ENCODE measurements at regions not wholly inside any gene's neighbourhood (a gene's known extent, or its start where the extent isn't known, plus 50 kb on each side); places are given as distances from the start of the nearest gene placed in this dataset.

DNA sequence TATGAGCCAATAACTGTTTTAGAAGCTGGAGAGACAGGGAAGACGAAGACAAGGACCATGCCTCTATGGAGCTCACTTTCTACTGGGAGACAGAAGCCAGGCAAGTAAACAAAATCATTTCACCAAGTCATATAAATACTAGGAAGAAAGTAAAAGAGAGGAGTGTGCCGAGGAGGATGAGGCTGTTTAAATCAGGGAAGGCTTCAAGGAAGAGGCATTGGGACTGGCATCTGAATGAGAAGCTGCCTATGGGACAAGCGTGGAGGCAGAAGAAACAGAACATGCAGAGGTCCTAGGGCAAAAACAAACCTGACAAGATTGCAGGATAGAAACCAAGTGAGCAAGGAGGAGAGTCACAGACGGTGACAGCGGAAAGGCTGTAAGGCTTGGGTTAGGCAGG lies 68.1 kb upstream of the CPLX2 start:
- Histone ChIP-seq H3K4me3 (ENCODE audit: control insufficient read depth in 2 of 3, extremely low read depth in 1 of 3, insufficient read depth in 2 of 3, low read depth in 1 of 3, low read length in 3 of 3) (no peak overlapping the region), H3K9ac (ENCODE audit: control insufficient read depth, extremely low read depth, insufficient read depth, low read length) (no peak overlapping the region), H3K27me3 (ENCODE audit: control insufficient read depth, extremely low read depth, insufficient read depth, low read length) (peaks cover 4% of the 10 kb centered on the region), H3K4me2 (ENCODE audit: control insufficient read depth, extremely low read depth, insufficient read depth, low read depth, low read length) (no peak overlapping the region), H3K9me3 (ENCODE audit: control insufficient read depth, low read depth, low read length) (no peaks in the 10 kb centered on the region), H2AFZ (ENCODE audit: control insufficient read depth, low read length) (no peak overlapping the region), H3K79me2 (ENCODE audit: control insufficient read depth, insufficient read depth, low read length) (no peaks in the 10 kb centered on the region), H3K4me1 (ENCODE audit: control insufficient read depth, extremely low read depth, insufficient read depth, low read length) (peaks cover 10% of the 10 kb centered on the region), H3K27ac (ENCODE audit: control insufficient read depth, insufficient read depth, low read length) (no peak overlapping the region), H3K36me3 (ENCODE audit: control insufficient read depth in 2 of 2, extremely low read depth in 1 of 2, insufficient read depth in 2 of 2, low read length in 2 of 2) (no peaks in the 10 kb centered on the region), H4K20me1 (ENCODE audit: control insufficient read depth, extremely low read depth, insufficient read depth, low read length) (no peaks in the 10 kb centered on the region), H3K9me1 (ENCODE audit: control insufficient read depth, extremely low read depth, insufficient read depth, low read length) (no peaks in the 10 kb centered on the region)
- FAIRE-seq: no peak
- no peak for DNase-seq (ENCODE audit: low read depth, low spot score)
- dilution Hi-C loops (cut with MboI; ENCODE audit: extremely low pct_ligation_motif_present, low sequenced_read_pairs): no loop called here
- TF ChIP-seq EZH2 (IDR thresholded peaks at IDR 0.05; ENCODE audit: low read length): no peak
- TF ChIP-seq, protein P1, sequence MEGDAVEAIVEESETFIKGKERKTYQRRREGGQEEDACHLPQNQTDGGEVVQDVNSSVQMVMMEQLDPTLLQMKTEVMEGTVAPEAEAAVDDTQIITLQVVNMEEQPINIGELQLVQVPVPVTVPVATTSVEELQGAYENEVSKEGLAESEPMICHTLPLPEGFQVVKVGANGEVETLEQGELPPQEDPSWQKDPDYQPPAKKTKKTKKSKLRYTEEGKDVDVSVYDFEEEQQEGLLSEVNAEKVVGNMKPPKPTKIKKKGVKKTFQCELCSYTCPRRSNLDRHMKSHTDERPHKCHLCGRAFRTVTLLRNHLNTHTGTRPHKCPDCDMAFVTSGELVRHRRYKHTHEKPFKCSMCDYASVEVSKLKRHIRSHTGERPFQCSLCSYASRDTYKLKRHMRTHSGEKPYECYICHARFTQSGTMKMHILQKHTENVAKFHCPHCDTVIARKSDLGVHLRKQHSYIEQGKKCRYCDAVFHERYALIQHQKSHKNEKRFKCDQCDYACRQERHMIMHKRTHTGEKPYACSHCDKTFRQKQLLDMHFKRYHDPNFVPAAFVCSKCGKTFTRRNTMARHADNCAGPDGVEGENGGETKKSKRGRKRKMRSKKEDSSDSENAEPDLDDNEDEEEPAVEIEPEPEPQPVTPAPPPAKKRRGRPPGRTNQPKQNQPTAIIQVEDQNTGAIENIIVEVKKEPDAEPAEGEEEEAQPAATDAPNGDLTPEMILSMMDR (optimal IDR thresholded peaks at IDR 0.05 in 1 of 3, IDR thresholded peaks at IDR 0.05 in 1 of 3, conservative IDR thresholded peaks at IDR 0.05 in 1 of 3; ENCODE audit: extremely low read depth in 1 of 3, insufficient read depth in 2 of 3, low read length in 3 of 3): no peak

DNA sequence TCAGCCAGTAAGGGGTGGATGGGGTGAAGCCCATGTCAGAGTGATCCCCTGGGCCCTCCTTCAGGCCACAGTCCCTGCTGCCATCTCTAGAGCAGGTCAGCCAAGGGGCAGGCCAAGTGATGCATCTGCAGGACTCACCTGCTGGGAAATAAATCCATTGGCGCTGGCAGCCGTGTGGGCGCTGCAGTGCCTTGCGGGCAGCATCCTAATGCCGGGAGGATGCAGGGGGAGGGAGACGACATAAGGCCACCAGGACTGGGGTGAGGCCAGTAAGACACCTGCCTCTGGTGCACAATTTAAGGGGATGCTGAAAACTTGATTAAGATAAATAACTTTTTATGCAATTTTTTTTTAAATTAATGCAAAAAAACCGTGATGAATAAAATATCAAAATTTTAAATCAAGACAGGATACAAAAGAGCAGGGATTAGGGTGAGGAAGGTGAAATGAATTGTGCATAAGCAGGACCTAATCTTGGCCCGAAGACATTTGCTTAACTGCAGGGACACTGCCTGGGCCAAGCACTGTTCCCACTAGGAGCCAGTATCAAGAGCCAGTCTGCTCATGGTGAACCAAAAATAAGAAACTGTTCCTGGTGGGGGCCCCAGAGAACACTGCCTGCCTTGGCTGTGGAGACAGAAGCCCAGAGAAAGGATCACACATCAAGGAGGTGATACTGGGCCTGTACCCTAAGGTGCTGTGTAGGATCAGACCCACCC lies 67.5 kb upstream of the CPLX2 start:
- no peak for DNase-seq (ENCODE audit: low read depth, low spot score)
- H4K20me1 ChIP-seq (ENCODE audit: control insufficient read depth, extremely low read depth, insufficient read depth, low read length): no peaks in the 10 kb centered on the region
- no peak overlapping the region for H2AFZ ChIP-seq (ENCODE audit: control insufficient read depth, low read length)
- H3K79me2 ChIP-seq (ENCODE audit: control insufficient read depth, insufficient read depth, low read length): no peaks in the 10 kb centered on the region
- no peak overlapping the region for H3K27ac ChIP-seq (ENCODE audit: control insufficient read depth, insufficient read depth, low read length)
- H3K9me1 ChIP-seq (ENCODE audit: control insufficient read depth, extremely low read depth, insufficient read depth, low read length): no peaks in the 10 kb centered on the region
- FAIRE-seq: no peak
- H3K4me2 ChIP-seq (ENCODE audit: control insufficient read depth, extremely low read depth, insufficient read depth, low read depth, low read length): no peak overlapping the region
- H3K9ac ChIP-seq (ENCODE audit: control insufficient read depth, extremely low read depth, insufficient read depth, low read length): no peak overlapping the region
- H3K9me3 ChIP-seq (ENCODE audit: control insufficient read depth, low read depth, low read length): no peaks in the 10 kb centered on the region
- no peaks in the 10 kb centered on the region for H3K36me3 ChIP-seq (ENCODE audit: control insufficient read depth in 2 of 2, extremely low read depth in 1 of 2, insufficient read depth in 2 of 2, low read length in 2 of 2)
- TF ChIP-seq EZH2 (IDR thresholded peaks at IDR 0.05; ENCODE audit: low read length): no peak
- TF ChIP-seq, protein P1 (optimal IDR thresholded peaks at IDR 0.05 in 1 of 3, IDR thresholded peaks at IDR 0.05 in 1 of 3, conservative IDR thresholded peaks at IDR 0.05 in 1 of 3; ENCODE audit: extremely low read depth in 1 of 3, insufficient read depth in 2 of 3, low read length in 3 of 3): no peak
- peaks cover 10% of the 10 kb centered on the region for H3K4me1 ChIP-seq (ENCODE audit: control insufficient read depth, extremely low read depth, insufficient read depth, low read length)
- H3K27me3 ChIP-seq (ENCODE audit: control insufficient read depth, extremely low read depth, insufficient read depth, low read length): no peaks in the 10 kb centered on the region
- H3K4me3 ChIP-seq (ENCODE audit: control insufficient read depth in 2 of 3, extremely low read depth in 1 of 3, insufficient read depth in 2 of 3, low read depth in 1 of 3, low read length in 3 of 3): no peak overlapping the region
- dilution Hi-C loops (cut with MboI; ENCODE audit: extremely low pct_ligation_motif_present, low sequenced_read_pairs): no loop called here
